IgD-negative memory B cell (primary cell): ENCODE measurements at regions not wholly inside any gene's neighbourhood (a gene's known extent, or its start where the extent isn't known, plus 50 kb on each side); places are given as distances from the start of the nearest gene placed in this dataset.

ENCODE experiments used
- H3K27ac Mint-ChIP-seq, 3 donors: one replicate each; pipeline ENCODE4 v1.8.0; 2020 to 2022; ENCODE audit warnings: mild to moderate bottlenecking in 3 of 3, mixed read lengths in 3 of 3, moderate library complexity in 1 of 3
- H3K27me3 Mint-ChIP-seq: one replicate; pipeline ENCODE4 v1.8.0; 2021; ENCODE audit warnings: mixed read lengths
- H3K36me3 Mint-ChIP-seq: one replicate; pipeline ENCODE4 v1.8.0; 2020; ENCODE audit warnings: mild to moderate bottlenecking, mixed read lengths
- H3K4me1 Mint-ChIP-seq, 3 donors: one replicate each; pipeline ENCODE4 v1.8.0; 2020 to 2022; ENCODE audit warnings: mixed read lengths in 3 of 3, mild to moderate bottlenecking in 1 of 3
- H3K4me3 Mint-ChIP-seq, 4 donors: one replicate each; pipeline ENCODE4 v1.8.0; 2020 to 2022; ENCODE audit warnings: mild to moderate bottlenecking in 4 of 4, mixed read lengths in 4 of 4, moderate library complexity in 3 of 4
- H3K9me3 Mint-ChIP-seq, 3 donors: one replicate each; pipeline ENCODE4 v1.8.0; 2020 to 2021; ENCODE audit warnings: mixed read lengths in 3 of 3, mild to moderate bottlenecking in 1 of 3

- H3K27ac Mint-ChIP-seq = no peak overlapping the region
- H3K4me3 Mint-ChIP-seq = no peak overlapping the region
- no peaks in the 10 kb centered on the region for H3K27me3 Mint-ChIP-seq
- no peaks in the 10 kb centered on the region for H3K4me1 Mint-ChIP-seq
- H3K9me3 Mint-ChIP-seq = peaks cover 0 to 2% (median 1%) of the 10 kb centered on the region in 3 donors
- H3K36me3 Mint-ChIP-seq = no peaks in the 10 kb centered on the region
Observed at GRCh38 chr5:53368966-53369605, 111.3 kb upstream of the FST start.

GRCh38 chr5:53369681-53370080 lies 110.7 kb upstream of the FST start:
- no peaks in the 10 kb centered on the region for H3K4me1 Mint-ChIP-seq
- no peaks in the 10 kb centered on the region for H3K27me3 Mint-ChIP-seq
- H3K27ac Mint-ChIP-seq = no peak overlapping the region
- no peak overlapping the region for H3K4me3 Mint-ChIP-seq
- H3K36me3 Mint-ChIP-seq = no peaks in the 10 kb centered on the region
- peaks cover 0 to 2% (median 1%) of the 10 kb centered on the region in 3 donors for H3K9me3 Mint-ChIP-seq

GRCh38 chr5:53373451-53374158 lies 106.8 kb upstream of the FST start:
- Mint-ChIP-seq H3K27me3 (peaks cover 1% of the 10 kb centered on the region), H3K4me3 (no peak overlapping the region), H3K4me1 (peaks cover 0 to 1% (median 0%) of the 10 kb centered on the region in 3 donors), H3K27ac (no peak overlapping the region), H3K36me3 (no peaks in the 10 kb centered on the region), H3K9me3 (peaks cover 0 to 3% (median 2%) of the 10 kb centered on the region in 3 donors)

GRCh38 chr5:53376853-53377252 lies 103.6 kb upstream of the FST start:
- no peaks in the 10 kb centered on the region for H3K36me3 Mint-ChIP-seq
- peaks cover 0 to 1% (median 0%) of the 10 kb centered on the region in 3 donors for H3K9me3 Mint-ChIP-seq

GRCh38 chr5:53378190-53378589 lies 102.2 kb upstream of the FST start:
- H3K36me3 Mint-ChIP-seq = no peaks in the 10 kb centered on the region
- no peak overlapping the region for H3K27ac Mint-ChIP-seq
- H3K27me3 Mint-ChIP-seq = peaks cover 1% of the 10 kb centered on the region

More at GRCh38 chr5:53376853-53377252, 103.6 kb upstream of the FST start:
- peaks cover 1% of the 10 kb centered on the region for H3K27me3 Mint-ChIP-seq
- peaks cover 0 to 1% (median 0%) of the 10 kb centered on the region in 3 donors for H3K4me1 Mint-ChIP-seq
- H3K27ac Mint-ChIP-seq = no peak overlapping the region
- H3K4me3 Mint-ChIP-seq = no peak overlapping the region

GRCh38 chr5:53378590-53379247 lies 101.7 kb upstream of the FST start:
- peaks cover 0 to 1% (median 0%) of the 10 kb centered on the region in 3 donors for H3K4me1 Mint-ChIP-seq
- peaks cover 1% of the 10 kb centered on the region for H3K27me3 Mint-ChIP-seq
- peaks cover 0 to 1% (median 0%) of the 10 kb centered on the region in 3 donors for H3K9me3 Mint-ChIP-seq
- H3K4me3 Mint-ChIP-seq = no peak overlapping the region
- H3K36me3 Mint-ChIP-seq = no peaks in the 10 kb centered on the region
- no peak overlapping the region for H3K27ac Mint-ChIP-seq

More at GRCh38 chr5:53378190-53378589, 102.2 kb upstream of the FST start:
- Mint-ChIP-seq H3K4me3 (no peak overlapping the region), H3K4me1 (peaks cover 0 to 1% (median 0%) of the 10 kb centered on the region in 3 donors), H3K9me3 (peaks cover 0 to 1% (median 0%) of the 10 kb centered on the region in 3 donors)

- Mint-ChIP-seq H3K9me3 (peaks cover 0 to 13% (median 5%) of the 10 kb centered on the region in 3 donors), H3K36me3 (no peaks in the 10 kb centered on the region), H3K27me3 (no peaks in the 10 kb centered on the region), H3K4me3 (no peak overlapping the region), H3K27ac (no peak overlapping the region), H3K4me1 (no peaks in the 10 kb centered on the region)
Observed at GRCh38 chr5:53386341-53386740, 94.1 kb upstream of the FST start.

- Mint-ChIP-seq H3K36me3 (no peaks in the 10 kb centered on the region), H3K27ac (no peak overlapping the region), H3K4me3 (no peak overlapping the region), H3K27me3 (no peaks in the 10 kb centered on the region), H3K9me3 (peaks cover 0 to 13% (median 5%) of the 10 kb centered on the region in 3 donors), H3K4me1 (no peaks in the 10 kb centered on the region)
Observed at GRCh38 chr5:53389093-53389492, 91.3 kb upstream of the FST start.

GRCh38 chr5:53392073-53392472 lies 88.4 kb upstream of the FST start:
- no peak overlapping the region for H3K4me3 Mint-ChIP-seq
- H3K4me1 Mint-ChIP-seq = no peaks in the 10 kb centered on the region
- H3K27me3 Mint-ChIP-seq = no peaks in the 10 kb centered on the region
- H3K9me3 Mint-ChIP-seq = peaks cover 0 to 13% (median 2%) of the 10 kb centered on the region in 3 donors
- H3K27ac Mint-ChIP-seq = no peak overlapping the region
- no peaks in the 10 kb centered on the region for H3K36me3 Mint-ChIP-seq

GRCh38 chr5:53394808-53395207 lies 85.6 kb upstream of the FST start:
- Mint-ChIP-seq H3K4me1 (no peaks in the 10 kb centered on the region), H3K27me3 (no peaks in the 10 kb centered on the region), H3K27ac (no peak overlapping the region), H3K4me3 (no peak overlapping the region), H3K9me3 (no peaks in the 10 kb centered on the region), H3K36me3 (no peaks in the 10 kb centered on the region)

GRCh38 chr5:53397141-53397757 lies 83.2 kb upstream of the FST start:
- no peaks in the 10 kb centered on the region for H3K4me1 Mint-ChIP-seq
- H3K36me3 Mint-ChIP-seq = no peaks in the 10 kb centered on the region
- no peak overlapping the region for H3K27ac Mint-ChIP-seq
- peaks cover 0 to 1% (median 0%) of the 10 kb centered on the region in 3 donors for H3K9me3 Mint-ChIP-seq
- no peak overlapping the region for H3K4me3 Mint-ChIP-seq
- H3K27me3 Mint-ChIP-seq = no peaks in the 10 kb centered on the region

GRCh38 chr5:53397845-53398244 lies 82.6 kb upstream of the FST start:
- Mint-ChIP-seq H3K27ac (no peak overlapping the region), H3K9me3 (peaks cover 0 to 1% (median 0%) of the 10 kb centered on the region in 3 donors), H3K4me1 (no peaks in the 10 kb centered on the region), H3K27me3 (no peaks in the 10 kb centered on the region), H3K4me3 (no peak overlapping the region), H3K36me3 (no peaks in the 10 kb centered on the region)

GRCh38 chr5:53399926-53400697 lies 80.3 kb upstream of the FST start:
- H3K27ac Mint-ChIP-seq = no peak overlapping the region
- no peaks in the 10 kb centered on the region for H3K27me3 Mint-ChIP-seq
- H3K9me3 Mint-ChIP-seq = peaks cover 0 to 1% (median 0%) of the 10 kb centered on the region in 3 donors
- H3K36me3 Mint-ChIP-seq = no peaks in the 10 kb centered on the region
- H3K4me1 Mint-ChIP-seq = no peaks in the 10 kb centered on the region
- no peak overlapping the region for H3K4me3 Mint-ChIP-seq

GRCh38 chr5:53403291-53403690 lies 77.1 kb upstream of the FST start:
- H3K9me3 Mint-ChIP-seq = peaks cover 0 to 1% (median 0%) of the 10 kb centered on the region in 3 donors
- H3K4me3 Mint-ChIP-seq = no peak overlapping the region
- H3K27ac Mint-ChIP-seq = no peak overlapping the region
- H3K4me1 Mint-ChIP-seq = no peaks in the 10 kb centered on the region
- H3K36me3 Mint-ChIP-seq = no peaks in the 10 kb centered on the region
- no peaks in the 10 kb centered on the region for H3K27me3 Mint-ChIP-seq
